B cell (primary cell): ENCODE measurements at regions not wholly inside any gene's neighbourhood (a gene's known extent, or its start where the extent isn't known, plus 50 kb on each side); places are given as distances from the start of the nearest gene placed in this dataset.
"Not testable (repeated sequence)": the region's sequence is repeated elsewhere in the genome, so short reads cannot be mapped to it uniquely, and the experiment has no call there.

ENCODE experiments used
- ATAC-seq: fragments of 200-7000 bp; cut with Tn5 transposase; one replicate; pipeline ENCODE4 v1.10.0; 2021; ENCODE audit warnings: low read depth, mild to moderate bottlenecking, moderate number of reproducible peaks, moderate library complexity
- CTCF ChIA-PET: fragments of 350-600 bp; sonication (Branson Sonifier 250); formaldehyde crosslinking; loops from one replicate; lab custom pipeline; 2021; ENCODE audit warnings: antibody characterized with exemption, inconsistent platforms; lab: Charles Lee
- POLR2A ChIA-PET: fragments of 350-600 bp; sonication (Branson Sonifier 250); formaldehyde crosslinking; loops from one replicate; lab custom pipeline; 2021; ENCODE audit warnings: antibody characterized with exemption; lab: Charles Lee
- DNase-seq: peaks from one replicate; pipeline ENCODE4 v3.0.0; 2013
- H2AFZ ChIP-seq: 2 replicates; pipeline ENCODE4 v1.6.1; 2012; ENCODE audit warnings: mild to moderate bottlenecking, low read depth, low read length; ENCODE audit not compliant: insufficient read depth, poor library complexity, severe bottlenecking
- H3K27ac ChIP-seq, 2 donors: 1 replicate in 1 of 2; 2 replicates in 1 of 2; pipeline ENCODE4 v1.5.1; 2012 to 2013; ENCODE audit warnings: low read length in 2 of 2, mild to moderate bottlenecking in 2 of 2, moderate library complexity in 1 of 2
- H3K27me3 ChIP-seq, 4 experiments: fragments of 200-600 bp in 1 of 4; sonication (generic) in 1 of 4; replicated peaks in 1 of 4; 1 replicate in 2 of 4; 2 replicates in 2 of 4; pipeline versions ENCODE4 v1.6.1 to v1.7.0; 2013 to 2016; ENCODE audit warnings: low read length in 3 of 4, mild to moderate bottlenecking in 2 of 4, mixed read lengths in 1 of 4, moderate library complexity in 1 of 4; ENCODE audit not compliant: insufficient read depth in 4 of 4, control insufficient read depth in 3 of 4; ENCODE audit errors: control extremely low read depth in 1 of 4
- H3K36me3 ChIP-seq, 2 experiments: replicated peaks in 1 of 2; 1 replicate in 1 of 2; 2 replicates in 1 of 2; pipeline versions ENCODE4 v1.6.1 to v1.7.1; 2013; ENCODE audit warnings: low read length in 1 of 2; ENCODE audit not compliant: insufficient read depth in 2 of 2, control insufficient read depth in 1 of 2; ENCODE audit errors: control extremely low read depth in 1 of 2, extremely low read depth in 1 of 2
- H3K4me1 ChIP-seq, 2 donors: fragments of 200-600 bp in 1 of 2; sonication (generic) in 1 of 2; 1 replicate in 1 of 2; 2 replicates in 1 of 2; pipeline versions ENCODE4 v1.5.1 to v1.6.1; 2013 to 2017; ENCODE audit warnings: low read length in 2 of 2; ENCODE audit not compliant: control insufficient read depth in 2 of 2, insufficient read depth in 2 of 2
- H3K4me2 ChIP-seq: replicated peaks from 2 replicates; pipeline ENCODE3; 2012; ENCODE audit warnings: mild to moderate bottlenecking, low read depth, low read length; ENCODE audit not compliant: poor library complexity, severe bottlenecking
- H3K4me3 ChIP-seq, 5 experiments: fragments of 200-600 bp in 1 of 5; sonication (generic) in 1 of 5; 1 replicate in 3 of 5; 2 replicates in 2 of 5; pipeline versions ENCODE4 v1.5.1 to v1.7.0; 2011 to 2016; ENCODE audit warnings: low read length in 4 of 5, mild to moderate bottlenecking in 4 of 5, low read depth in 2 of 5, control low read depth in 1 of 5, moderate library complexity in 1 of 5; ENCODE audit not compliant: insufficient read depth in 1 of 5; ENCODE audit errors: control extremely low read depth in 1 of 5, extremely low read depth in 1 of 5
- H3K79me2 ChIP-seq: fragments of 200-600 bp; sonication (generic); one replicate; pipeline ENCODE4 v1.6.0; 2016; ENCODE audit warnings: low read length; ENCODE audit not compliant: control insufficient read depth, insufficient read depth
- H3K9ac ChIP-seq: fragments of 200-600 bp; sonication (generic); 2 replicates; pipeline ENCODE4 v1.6.1; 2017; ENCODE audit warnings: mild to moderate bottlenecking, low read length, moderate library complexity
- H3K9me3 ChIP-seq, 3 donors: one replicate each; pipeline versions ENCODE4 v1.6.1 to v1.7.1; 2013; ENCODE audit warnings: low read length in 2 of 3; ENCODE audit not compliant: control insufficient read depth in 2 of 3, insufficient read depth in 1 of 3; ENCODE audit errors: control extremely low read depth in 1 of 3
- H4K20me1 ChIP-seq: 2 replicates; pipeline ENCODE4 v1.6.0; 2012; ENCODE audit warnings: mild to moderate bottlenecking, low read length; ENCODE audit not compliant: insufficient read depth, control insufficient read depth, poor library complexity, severe bottlenecking
- H3K27ac Mint-ChIP-seq: one replicate; pipeline ENCODE4 v1.8.0; 2021; ENCODE audit warnings: mixed read lengths
- H3K27me3 Mint-ChIP-seq: one replicate; pipeline ENCODE4 v1.8.0; 2021; ENCODE audit warnings: mixed read lengths
- H3K4me1 Mint-ChIP-seq: one replicate; pipeline ENCODE4 v1.8.0; 2021; ENCODE audit warnings: mixed read lengths
- H3K4me3 Mint-ChIP-seq: one replicate; pipeline ENCODE4 v1.8.0; 2021; ENCODE audit warnings: mixed read lengths
- H3K9me3 Mint-ChIP-seq: one replicate; pipeline ENCODE4 v1.8.0; 2022; ENCODE audit warnings: mixed read lengths; ENCODE audit not compliant: insufficient read depth
- EZH2 ChIP-seq: IDR thresholded peaks from 2 replicates; pipeline ENCODE4 v1.6.1; 2012; ENCODE audit warnings: borderline replicate concordance, low read depth, mild to moderate bottlenecking, moderate library complexity, low read length; ENCODE audit not compliant: insufficient read depth, poor library complexity, severe bottlenecking
- WGBS: methylation state at CpG from one replicate; pipeline ENCODE4 v1.1.5; 2013; ENCODE audit warnings: missing lambda C conversion rate; ENCODE audit not compliant: insufficient coverage; 5-methylcytosine and 5-hydroxymethylcytosine counted together
- intact Hi-C: fragments of 100-400 bp; cut with micrococcal nuclease; formaldehyde crosslinking; loops from one replicate; pipeline ENCODE4 v1.10.0; 2022
- TF ChIP-seq, protein P1 (sequence below): fragments of 200-600 bp; IDR thresholded peaks from one replicate; pipeline ENCODE4 v1.8.0; 2022; ENCODE audit warnings: antibody characterized with exemption, mild to moderate bottlenecking

DNA sequence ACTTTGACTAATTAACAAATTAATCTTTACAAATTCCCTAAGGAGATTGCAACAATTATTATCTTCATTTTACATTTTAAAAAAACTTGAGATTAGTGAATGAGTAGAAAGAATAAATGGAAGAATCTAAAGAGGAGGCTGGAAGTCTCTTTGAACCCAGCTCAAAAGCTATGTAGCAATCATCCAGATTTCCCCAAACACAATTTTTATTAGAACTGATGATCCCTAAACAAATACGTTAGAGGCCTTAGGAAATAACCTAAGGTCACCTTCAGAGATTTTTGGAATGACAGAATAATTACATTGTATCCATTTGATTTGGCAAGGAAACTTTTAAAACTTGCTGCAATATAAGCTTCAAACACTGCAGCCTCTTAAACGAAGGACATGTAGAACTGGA lies 242.4 kb upstream of the LYPLAL1 start:
- WGBS: no CpG with 5 or more reads among the region's 2 CpGs
- Histone ChIP-seq H2AFZ (no peak overlapping the region), H3K9ac (no peak overlapping the region), H3K27me3 (no peaks in the 10 kb centered on the region), H3K79me2 (no peaks in the 10 kb centered on the region), H3K4me1 (no peaks in the 10 kb centered on the region), H3K36me3 (no peaks in the 10 kb centered on the region), H4K20me1 (no peaks in the 10 kb centered on the region), H3K9me3 (peaks cover 0 to 3% (median 0%) of the 10 kb centered on the region in 3 donors), H3K4me2 (no peak overlapping the region), H3K4me3 (no peak overlapping the region), H3K27ac (no peak overlapping the region)
- Mint-ChIP-seq H3K9me3 (peaks cover 8% of the 10 kb centered on the region), H3K27ac (no peak overlapping the region), H3K4me3 (no peak overlapping the region), H3K4me1 (no peaks in the 10 kb centered on the region), H3K27me3 (peaks cover 15% of the 10 kb centered on the region)
- no peak for TF ChIP-seq EZH2
- TF ChIP-seq, protein P1, sequence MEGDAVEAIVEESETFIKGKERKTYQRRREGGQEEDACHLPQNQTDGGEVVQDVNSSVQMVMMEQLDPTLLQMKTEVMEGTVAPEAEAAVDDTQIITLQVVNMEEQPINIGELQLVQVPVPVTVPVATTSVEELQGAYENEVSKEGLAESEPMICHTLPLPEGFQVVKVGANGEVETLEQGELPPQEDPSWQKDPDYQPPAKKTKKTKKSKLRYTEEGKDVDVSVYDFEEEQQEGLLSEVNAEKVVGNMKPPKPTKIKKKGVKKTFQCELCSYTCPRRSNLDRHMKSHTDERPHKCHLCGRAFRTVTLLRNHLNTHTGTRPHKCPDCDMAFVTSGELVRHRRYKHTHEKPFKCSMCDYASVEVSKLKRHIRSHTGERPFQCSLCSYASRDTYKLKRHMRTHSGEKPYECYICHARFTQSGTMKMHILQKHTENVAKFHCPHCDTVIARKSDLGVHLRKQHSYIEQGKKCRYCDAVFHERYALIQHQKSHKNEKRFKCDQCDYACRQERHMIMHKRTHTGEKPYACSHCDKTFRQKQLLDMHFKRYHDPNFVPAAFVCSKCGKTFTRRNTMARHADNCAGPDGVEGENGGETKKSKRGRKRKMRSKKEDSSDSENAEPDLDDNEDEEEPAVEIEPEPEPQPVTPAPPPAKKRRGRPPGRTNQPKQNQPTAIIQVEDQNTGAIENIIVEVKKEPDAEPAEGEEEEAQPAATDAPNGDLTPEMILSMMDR: no peak
- CTCF ChIA-PET: no interaction called here
- intact Hi-C loops: no loop called here
- ATAC-seq (no peak), DNase-seq (no peak)
- POLR2A ChIA-PET: no interaction called here

DNA sequence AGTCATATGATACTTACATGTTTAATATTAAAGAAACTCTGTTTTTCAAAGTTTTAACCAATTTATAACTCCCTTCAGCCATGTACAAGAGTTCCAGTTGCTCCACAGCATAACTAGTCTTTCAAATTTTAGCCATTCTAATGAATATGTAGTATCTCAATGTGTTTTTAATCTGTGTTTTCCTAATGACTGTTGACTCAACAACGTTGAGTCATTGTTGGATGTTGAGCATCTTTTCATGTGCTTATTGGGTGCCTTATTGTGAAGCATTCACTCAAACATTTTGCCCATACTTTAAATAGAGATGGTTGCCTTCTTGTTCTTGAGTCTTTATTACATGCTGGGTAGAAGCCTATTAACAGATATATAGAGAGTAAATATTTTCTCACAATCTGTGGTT lies 240.2 kb upstream of the LYPLAL1 start:
- Histone ChIP-seq H3K4me1 (no peaks in the 10 kb centered on the region), H3K9me3 (peaks cover 1 to 6% (median 3%) of the 10 kb centered on the region in 3 donors), H3K79me2 (no peaks in the 10 kb centered on the region), H3K9ac (no peak overlapping the region), H3K27me3 (no peaks in the 10 kb centered on the region), H2AFZ (no peak overlapping the region), H3K36me3 (no peaks in the 10 kb centered on the region), H3K4me2 (no peak overlapping the region), H4K20me1 (no peaks in the 10 kb centered on the region), H3K27ac (no peak overlapping the region), H3K4me3 (no peak overlapping the region)
- H3K9me3 Mint-ChIP-seq: peaks cover 15% of the 10 kb centered on the region
- H3K4me1 Mint-ChIP-seq: no peaks in the 10 kb centered on the region
- DNase-seq (no peak), ATAC-seq (no peak)
- H3K27ac Mint-ChIP-seq: no peak overlapping the region
- WGBS: no CpG with 5 or more reads among the region's 1 CpG
- ChIA-PET POLR2A (no interaction called here), CTCF (no interaction called here)
- H3K27me3 Mint-ChIP-seq: peaks cover 15% of the 10 kb centered on the region
- TF ChIP-seq, protein P1: no peak
- TF ChIP-seq EZH2: no peak
- no peak overlapping the region for H3K4me3 Mint-ChIP-seq
- intact Hi-C loops: no loop called here

DNA sequence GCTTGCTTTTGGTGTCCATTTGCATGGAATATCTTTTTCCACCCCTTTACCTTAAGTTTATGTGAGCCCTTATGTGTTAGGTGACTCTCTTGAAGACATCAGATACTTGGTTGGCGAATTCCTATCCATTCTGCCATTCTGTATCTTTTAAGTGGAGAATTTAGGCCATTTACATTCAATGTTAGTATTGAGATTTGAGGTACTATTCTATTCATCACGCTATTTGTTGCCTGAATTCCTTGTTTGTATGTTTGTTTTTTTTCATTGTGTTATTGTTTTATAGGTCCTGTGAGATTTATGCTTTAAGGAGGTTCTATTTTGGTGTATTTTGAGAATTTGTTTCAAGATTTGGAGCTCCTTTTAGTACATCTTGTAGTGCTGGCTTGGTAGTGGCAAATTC lies 238.3 kb upstream of the LYPLAL1 start:
- H3K4me1 ChIP-seq, intact Hi-C loops, H3K4me2 ChIP-seq, POLR2A ChIA-PET, H4K20me1 ChIP-seq, ATAC-seq, H3K4me3 ChIP-seq, H3K27me3 ChIP-seq, H2AFZ ChIP-seq, H3K27ac Mint-ChIP-seq, H3K4me3 Mint-ChIP-seq, DNase-seq, CTCF ChIA-PET, H3K4me1 Mint-ChIP-seq, H3K27ac ChIP-seq, H3K9ac ChIP-seq, H3K79me2 ChIP-seq, H3K36me3 ChIP-seq, H3K9me3 ChIP-seq: not testable (repeated sequence)
- WGBS: 100% methylated on average over 1 of the region's 2 CpGs
- H3K9me3 Mint-ChIP-seq: peaks cover 15% of the 10 kb centered on the region
- H3K27me3 Mint-ChIP-seq: peaks cover 16% of the 10 kb centered on the region
